HEK293 (cell line): ENCODE measurements at regions not wholly inside any gene's neighbourhood (a gene's known extent, or its start where the extent isn't known, plus 50 kb on each side); places are given as distances from the start of the nearest gene placed in this dataset.
A peak's percentile ranks its signal among the peaks of the same experiment; 100 is the strongest.

Source experiments
- CTCF ChIA-PET: fragments of 350-600 bp; formaldehyde crosslinking; extraction: SDS; loops from one replicate; lab custom pipeline; 2021; ENCODE audit warnings: antibody characterized with exemption; lab: Yijun Ruan, JAX
- POLR2A ChIA-PET: fragments of 300-600 bp; formaldehyde crosslinking; extraction: SDS; loops from one replicate; lab custom pipeline; 2020; ENCODE audit warnings: antibody characterized with exemption, inconsistent platforms; lab: Yijun Ruan, JAX
- H3K27ac ChIP-seq: fragments of 200-500 bp; sonication (Bioruptor generic); 2 replicates; pipeline ENCODE4 v1.5.1; 2014; ENCODE audit warnings: low read depth, low read length, control low read depth, inconsistent platforms; ENCODE audit errors: extremely low read depth
- H3K36me3 ChIP-seq, 2 experiments: fragments of 200-500 bp in 1 of 2; sonication (Bioruptor generic) in 1 of 2; 1 replicate in 1 of 2; 2 replicates in 1 of 2; pipeline ENCODE4 v1.5.1; 2014 to 2017; ENCODE audit warnings: inconsistent platforms in 2 of 2, low read length in 2 of 2; ENCODE audit not compliant: control insufficient read depth in 2 of 2, insufficient read depth in 1 of 2
- H3K4me1 ChIP-seq: fragments of 200-500 bp; sonication (Bioruptor generic); 2 replicates; pipeline ENCODE4 v1.5.1; 2014; ENCODE audit warnings: mild to moderate bottlenecking, low read length, inconsistent platforms; ENCODE audit not compliant: control insufficient read depth, insufficient read depth
- H3K4me3 ChIP-seq: 2 replicates; pipeline ENCODE4 v1.5.1; 2011; ENCODE audit warnings: low read depth, mild to moderate bottlenecking, control low read depth, low read length, moderate library complexity
- H3K9me3 ChIP-seq: fragments of 200-500 bp; sonication (Bioruptor generic); 2 replicates; pipeline ENCODE4 v1.5.1; 2014; ENCODE audit warnings: low read depth, low read length, inconsistent platforms; ENCODE audit not compliant: control insufficient read depth, insufficient read depth
- GLI2 ChIP-seq: fragments of 450-650 bp; formaldehyde crosslinking; IDR thresholded peaks from 2 replicates; pipeline ENCODE4; 2017; ENCODE audit warnings: missing biosample characterization, missing genetic modification characterization, low read depth, borderline replicate concordance
- PRDM1 ChIP-seq: fragments of 450-650 bp; formaldehyde crosslinking; IDR thresholded peaks from 2 replicates; pipeline ENCODE4; 2016; ENCODE audit warnings: missing biosample characterization, missing genetic modification characterization
- REPIN1 ChIP-seq: fragments of 450-650 bp; formaldehyde crosslinking; IDR thresholded peaks from 2 replicates; pipeline ENCODE4 v1.5.1; 2017; ENCODE audit warnings: missing biosample characterization, missing genetic modification characterization, low read depth
- SCRT1 ChIP-seq: fragments of 450-650 bp; formaldehyde crosslinking; IDR thresholded peaks from 2 replicates; pipeline ENCODE4 v1.5.1; 2016; ENCODE audit warnings: missing biosample characterization, missing genetic modification characterization, borderline replicate concordance
- ZBTB10 ChIP-seq: fragments of 450-650 bp; formaldehyde crosslinking; IDR thresholded peaks from 2 replicates; pipeline ENCODE4 v1.5.1; 2016; ENCODE audit warnings: missing biosample characterization, missing genetic modification characterization
- ZBTB26 ChIP-seq: fragments of 450-650 bp; formaldehyde crosslinking; optimal IDR thresholded peaks from 2 replicates; pipeline ENCODE3; 2016; ENCODE audit warnings: missing biosample characterization, mild to moderate bottlenecking, missing genetic modification characterization
- ZIC2 ChIP-seq: fragments of 450-650 bp; formaldehyde crosslinking; IDR thresholded peaks from 2 replicates; pipeline ENCODE4 v1.5.1; 2016; ENCODE audit warnings: missing biosample characterization, missing genetic modification characterization
- ZNF10 ChIP-seq: fragments of 450-650 bp; formaldehyde crosslinking; IDR thresholded peaks from 2 replicates; pipeline ENCODE4 v1.5.1; 2017; ENCODE audit warnings: missing biosample characterization, missing genetic modification characterization
- ZNF169 ChIP-seq: fragments of 450-650 bp; formaldehyde crosslinking; IDR thresholded peaks from 2 replicates; pipeline ENCODE4 v1.5.1; 2016; ENCODE audit warnings: missing biosample characterization, missing genetic modification characterization
- ZNF184 ChIP-seq: fragments of 450-650 bp; IDR thresholded peaks from 2 replicates; pipeline ENCODE4 v1.5.1; 2018; ENCODE audit warnings: missing biosample characterization, mild to moderate bottlenecking, missing genetic modification characterization
- ZNF202 ChIP-seq: fragments of 450-650 bp; formaldehyde crosslinking; IDR thresholded peaks from 2 replicates; pipeline ENCODE4 v1.5.1; 2016; ENCODE audit warnings: missing biosample characterization, missing genetic modification characterization, borderline replicate concordance
- ZNF214 ChIP-seq: fragments of 450-650 bp; formaldehyde crosslinking; IDR thresholded peaks from 2 replicates; pipeline ENCODE4 v1.5.1; 2017; ENCODE audit warnings: missing biosample characterization, mild to moderate bottlenecking, missing genetic modification characterization, borderline replicate concordance
- ZNF366 ChIP-seq: fragments of 450-650 bp; formaldehyde crosslinking; conservative IDR thresholded peaks from 2 replicates; pipeline ENCODE4 v1.5.1; 2016; ENCODE audit warnings: missing biosample characterization, missing genetic modification characterization
- ZNF529 ChIP-seq: fragments of 450-650 bp; formaldehyde crosslinking; IDR thresholded peaks from 2 replicates; pipeline ENCODE4 v1.5.1; 2017; ENCODE audit warnings: missing genetic modification characterization, missing biosample characterization; ENCODE audit not compliant: insufficient replicate concordance
- ZNF549 ChIP-seq: fragments of 450-650 bp; IDR thresholded peaks from 2 replicates; pipeline ENCODE4 v1.5.1; 2018; ENCODE audit warnings: missing biosample characterization, missing genetic modification characterization, mild to moderate bottlenecking, inconsistent platforms, moderate library complexity
- ZNF555 ChIP-seq: fragments of 450-650 bp; formaldehyde crosslinking; conservative IDR thresholded peaks from 2 replicates; pipeline ENCODE4 v1.5.1; 2017; ENCODE audit warnings: missing biosample characterization, mild to moderate bottlenecking, missing genetic modification characterization, inconsistent platforms
- ZNF623 ChIP-seq: fragments of 450-650 bp; formaldehyde crosslinking; IDR thresholded peaks from 2 replicates; pipeline ENCODE4 v1.5.1; 2016; ENCODE audit warnings: missing biosample characterization, missing genetic modification characterization
- TF ChIP-seq, protein P1 (sequence below): fragments of 450-650 bp; formaldehyde crosslinking; IDR thresholded peaks from 2 replicates; pipeline ENCODE4 v1.5.1; 2016; ENCODE audit warnings: missing biosample characterization, missing genetic modification characterization

- ChIA-PET POLR2A (no interaction called here), CTCF (no interaction called here)
- TF ChIP-seq ZNF529 (tag by site-specific recombination) (peak; percentile 93), REPIN1 (tag by site-specific recombination) (no peak)
- TF ChIP-seq, all 188 proteins: peak for 1
Measured at GRCh38 chr1:164967300-164967699, 389.2 kb downstream of the LMX1A start.

DNA sequence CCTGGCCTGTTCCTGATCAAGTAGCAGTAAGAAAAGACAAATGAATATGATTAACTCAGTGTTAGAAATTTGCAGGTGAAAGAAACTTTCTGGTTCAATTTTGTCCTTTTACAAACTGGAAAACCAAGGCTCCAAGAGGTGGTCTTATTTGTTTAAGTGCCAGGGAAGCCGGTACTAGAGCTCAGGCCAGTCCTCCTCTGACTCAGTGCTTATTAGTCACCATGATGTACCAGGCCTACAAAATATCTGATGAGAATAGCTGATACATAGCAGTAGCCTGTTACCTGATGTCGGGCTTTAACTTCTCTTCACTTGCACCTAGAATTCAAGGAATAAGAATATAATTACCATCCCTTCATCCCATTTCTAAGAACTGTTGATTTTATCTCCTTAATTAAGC, 394.8 kb downstream of the LMX1A start:
- no peaks in the 10 kb centered on the region for H3K9me3 ChIP-seq
- ChIA-PET CTCF (no interaction called here), POLR2A (no interaction called here)
- H3K4me1 ChIP-seq, result no peaks in the 10 kb centered on the region
- H3K36me3 ChIP-seq, result no peaks in the 10 kb centered on the region
- H3K27ac ChIP-seq, result no peak overlapping the region
- no peak for TF ChIP-seq PRDM1 (tag by site-specific recombination)
- TF ChIP-seq ZNF184 (tag by site-specific recombination), result no peak
- TF ChIP-seq ZIC2, result no peak
- TF ChIP-seq ZNF169 (tag by site-specific recombination), result no peak
- TF ChIP-seq, all 188 proteins: peak for 0
- no peak overlapping the region for H3K4me3 ChIP-seq

More at GRCh38 chr1:164967300-164967699, 389.2 kb downstream of the LMX1A start:
- Histone ChIP-seq H3K4me1 (no peaks in the 10 kb centered on the region), H3K9me3 (no peaks in the 10 kb centered on the region), H3K4me3 (no peak overlapping the region), H3K36me3 (no peaks in the 10 kb centered on the region), H3K27ac (no peak overlapping the region)

DNA sequence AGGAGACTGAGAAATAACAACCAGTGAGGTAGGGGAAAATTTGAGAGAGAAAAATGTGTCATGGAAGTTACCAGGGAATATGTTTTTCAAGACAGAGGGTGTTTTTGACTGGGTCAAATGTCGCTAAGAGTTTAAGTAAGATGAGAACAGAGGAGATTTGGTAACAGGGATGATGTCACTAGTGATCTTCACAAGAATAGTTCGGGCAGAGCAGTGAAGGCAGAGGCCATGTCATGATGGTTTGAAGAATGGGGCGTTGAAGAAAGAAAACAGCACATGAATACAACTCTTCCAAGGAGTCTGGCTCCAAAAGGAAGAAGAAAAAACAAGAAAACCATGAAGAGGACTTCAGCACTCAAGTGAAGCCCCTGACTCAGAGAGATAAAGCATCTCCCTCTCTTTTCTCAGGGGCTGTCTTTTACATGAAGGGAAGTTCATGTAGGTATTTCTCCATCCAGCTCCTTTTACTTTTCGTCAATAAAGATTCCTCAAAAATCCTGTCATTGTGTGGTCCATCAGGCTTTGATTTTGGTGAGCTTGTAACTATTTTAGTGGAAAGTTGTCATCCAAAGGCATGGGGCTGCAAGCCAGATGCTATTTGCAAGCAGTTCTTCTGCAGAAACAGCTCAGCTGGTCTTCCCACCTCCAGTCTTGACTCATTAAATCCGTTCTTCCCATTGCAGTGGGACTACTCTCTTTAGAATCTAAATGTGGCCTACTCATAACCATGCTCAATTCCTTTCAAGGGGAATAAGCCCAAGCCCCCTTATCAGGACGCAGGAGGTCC, 397.3 kb downstream of the LMX1A start:
- no peaks in the 10 kb centered on the region for H3K4me1 ChIP-seq
- no peak overlapping the region for H3K4me3 ChIP-seq
- no peak overlapping the region for H3K27ac ChIP-seq
- H3K9me3 ChIP-seq, result no peaks in the 10 kb centered on the region
- POLR2A ChIA-PET, result no interaction called here
- TF ChIP-seq PRDM1 (tag by site-specific recombination), result no peak
- TF ChIP-seq ZNF10, result no peak
- no peak for TF ChIP-seq ZBTB10 (tag by site-specific recombination)
- TF ChIP-seq SCRT1 (tag by site-specific recombination), result no peak
- no peak for TF ChIP-seq ZNF549
- TF ChIP-seq ZNF366 (tag by site-specific recombination), result no peak
- no peak for TF ChIP-seq ZBTB26 (tag by site-specific recombination)
- no peak for TF ChIP-seq ZNF555 (tag by site-specific recombination)
- TF ChIP-seq, protein P1, sequence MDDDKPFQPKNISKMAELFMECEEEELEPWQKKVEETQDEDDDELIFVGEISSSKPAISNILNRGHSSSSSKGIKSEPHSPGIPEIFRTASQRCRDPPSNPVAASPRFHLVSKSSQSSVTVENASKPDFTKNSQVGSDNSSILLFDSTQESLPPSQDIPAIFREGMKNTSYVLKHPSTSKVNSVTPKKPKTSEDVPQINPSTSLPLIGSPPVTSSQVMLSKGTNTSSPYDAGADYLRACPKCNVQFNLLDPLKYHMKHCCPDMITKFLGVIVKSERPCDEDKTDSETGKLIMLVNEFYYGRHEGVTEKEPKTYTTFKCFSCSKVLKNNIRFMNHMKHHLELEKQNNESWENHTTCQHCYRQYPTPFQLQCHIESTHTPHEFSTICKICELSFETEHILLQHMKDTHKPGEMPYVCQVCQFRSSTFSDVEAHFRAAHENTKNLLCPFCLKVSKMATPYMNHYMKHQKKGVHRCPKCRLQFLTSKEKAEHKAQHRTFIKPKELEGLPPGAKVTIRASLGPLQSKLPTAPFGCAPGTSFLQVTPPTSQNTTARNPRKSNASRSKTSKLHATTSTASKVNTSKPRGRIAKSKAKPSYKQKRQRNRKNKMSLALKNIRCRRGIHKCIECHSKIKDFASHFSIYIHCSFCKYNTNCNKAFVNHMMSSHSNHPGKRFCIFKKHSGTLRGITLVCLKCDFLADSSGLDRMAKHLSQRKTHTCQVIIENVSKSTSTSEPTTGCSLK (tag by site-specific recombination), result no peak
- TF ChIP-seq GLI2 (tag by site-specific recombination), result no peak
- no peak for TF ChIP-seq ZNF623
- no peak for TF ChIP-seq ZNF214 (tag by site-specific recombination)
- no peak for TF ChIP-seq ZNF202 (tag by site-specific recombination)
- TF ChIP-seq, all 188 proteins: peak for 0
- CTCF ChIA-PET, result no interaction called here
- no peaks in the 10 kb centered on the region for H3K36me3 ChIP-seq
